ENCODE measurements at regions not wholly inside any gene's neighbourhood (a gene's known extent, or its start where the extent isn't known, plus 50 kb on each side); places are given as distances from the start of the nearest gene placed in this dataset.

GRCh38 chr5:23221831-23222230 is 285.6 kb upstream of the PRDM9 start:
- H3K9me3 ChIP-seq (ENCODE audit: insufficient read depth, low read depth) = no peaks in the 10 kb centered on the region
- H3K36me3 ChIP-seq (ENCODE audit: low read depth) = no peaks in the 10 kb centered on the region
- no peak overlapping the region for H3K4me2 ChIP-seq
- no peak for DNase-seq
- H3K4me3 ChIP-seq = no peak overlapping the region
- H3K79me2 ChIP-seq (ENCODE audit: low read depth) = no peaks in the 10 kb centered on the region
- H3K9me2 ChIP-seq (ENCODE audit: insufficient read depth) = no peaks in the 10 kb centered on the region
- BruUV-seq (replicated peaks) = no TSS peak
- intact Hi-C loops (cut with micrococcal nuclease; ENCODE audit: unreplicated experiment) = no loop called here
- no peak for TF ChIP-seq CTCF (conservative IDR thresholded peaks at IDR 0.05)
- TF ChIP-seq EZH2 (IDR thresholded peaks at IDR 0.05; ENCODE audit: low read depth) = no peak
- no peak overlapping the region for H2AFZ ChIP-seq
- H3K27me3 ChIP-seq (ENCODE audit: insufficient read depth, low read depth) = no peaks in the 10 kb centered on the region
- POLR2A ChIA-PET (ENCODE audit: unreplicated experiment) = interaction anchor here (0.6 kb wide), 1 partner anchor 190 kb away, joined by 11 read pairs; no protein-coding TSS in a partner anchor
- H4K20me1 ChIP-seq (ENCODE audit: insufficient read depth) = no peaks in the 10 kb centered on the region
- CTCF ChIA-PET = no interaction called here
- no peaks in the 10 kb centered on the region for H3F3A ChIP-seq (ENCODE audit: insufficient read depth, low read depth)
- no peak overlapping the region for H3K27ac ChIP-seq
- H3K4me1 ChIP-seq (replicated peaks; ENCODE audit: insufficient read depth) = no peaks in the 10 kb centered on the region

- H3K79me2 ChIP-seq (ENCODE audit: low read depth) = no peaks in the 10 kb centered on the region
- intact Hi-C loops (cut with micrococcal nuclease; ENCODE audit: unreplicated experiment) = no loop called here
- H4K20me1 ChIP-seq (ENCODE audit: insufficient read depth) = no peaks in the 10 kb centered on the region
- no peak for DNase-seq
- no peak overlapping the region for H2AFZ ChIP-seq
- no peak overlapping the region for H3K27ac ChIP-seq
- no peak overlapping the region for H3K4me2 ChIP-seq
- H3K36me3 ChIP-seq (ENCODE audit: low read depth) = no peaks in the 10 kb centered on the region
- H3K27me3 ChIP-seq (ENCODE audit: insufficient read depth, low read depth) = no peaks in the 10 kb centered on the region
- POLR2A ChIA-PET (ENCODE audit: unreplicated experiment) = no interaction called here
- H3K9me3 ChIP-seq (ENCODE audit: insufficient read depth, low read depth) = no peaks in the 10 kb centered on the region
- no peak overlapping the region for H3K4me3 ChIP-seq
- CTCF ChIA-PET = no interaction called here
- no peaks in the 10 kb centered on the region for H3K9me2 ChIP-seq (ENCODE audit: insufficient read depth)
- H3F3A ChIP-seq (ENCODE audit: insufficient read depth, low read depth) = no peaks in the 10 kb centered on the region
- H3K4me1 ChIP-seq (replicated peaks; ENCODE audit: insufficient read depth) = no peaks in the 10 kb centered on the region
- no TSS peak for BruUV-seq (replicated peaks)
- TF ChIP-seq EZH2 (IDR thresholded peaks at IDR 0.05; ENCODE audit: low read depth) (no peak), CTCF (conservative IDR thresholded peaks at IDR 0.05) (no peak)
Observed at GRCh38 chr5:23217159-23217558, 290.2 kb upstream of the PRDM9 start.

GRCh38 chr5:23216345-23216744 is 291.1 kb upstream of the PRDM9 start:
- Histone ChIP-seq H3K4me3 (no peak overlapping the region), H4K20me1 (ENCODE audit: insufficient read depth) (no peaks in the 10 kb centered on the region), H2AFZ (no peak overlapping the region), H3K9me2 (ENCODE audit: insufficient read depth) (no peaks in the 10 kb centered on the region), H3K4me2 (no peak overlapping the region), H3F3A (ENCODE audit: insufficient read depth, low read depth) (no peaks in the 10 kb centered on the region), H3K27ac (no peak overlapping the region), H3K4me1 (replicated peaks; ENCODE audit: insufficient read depth) (no peaks in the 10 kb centered on the region), H3K27me3 (ENCODE audit: insufficient read depth, low read depth) (no peaks in the 10 kb centered on the region), H3K9me3 (ENCODE audit: insufficient read depth, low read depth) (no peaks in the 10 kb centered on the region), H3K36me3 (ENCODE audit: low read depth) (no peaks in the 10 kb centered on the region), H3K79me2 (ENCODE audit: low read depth) (no peaks in the 10 kb centered on the region)
- CTCF ChIA-PET = no interaction called here
- intact Hi-C loops (cut with micrococcal nuclease; ENCODE audit: unreplicated experiment) = no loop called here
- no TSS peak for BruUV-seq (replicated peaks)
- no peak for DNase-seq
- POLR2A ChIA-PET (ENCODE audit: unreplicated experiment) = interaction anchor here (0.6 kb wide), 1 partner anchor 149 kb away, joined by 7 read pairs; no protein-coding TSS in a partner anchor
- no peak for TF ChIP-seq EZH2 (IDR thresholded peaks at IDR 0.05; ENCODE audit: low read depth)
- TF ChIP-seq CTCF (conservative IDR thresholded peaks at IDR 0.05) = no peak

All from PC-9 (cell line).